ENCODE measurements at regions not wholly inside any gene's neighbourhood (a gene's known extent, or its start where the extent isn't known, plus 50 kb on each side); places are given as distances from the start of the nearest gene placed in this dataset.

DNA sequence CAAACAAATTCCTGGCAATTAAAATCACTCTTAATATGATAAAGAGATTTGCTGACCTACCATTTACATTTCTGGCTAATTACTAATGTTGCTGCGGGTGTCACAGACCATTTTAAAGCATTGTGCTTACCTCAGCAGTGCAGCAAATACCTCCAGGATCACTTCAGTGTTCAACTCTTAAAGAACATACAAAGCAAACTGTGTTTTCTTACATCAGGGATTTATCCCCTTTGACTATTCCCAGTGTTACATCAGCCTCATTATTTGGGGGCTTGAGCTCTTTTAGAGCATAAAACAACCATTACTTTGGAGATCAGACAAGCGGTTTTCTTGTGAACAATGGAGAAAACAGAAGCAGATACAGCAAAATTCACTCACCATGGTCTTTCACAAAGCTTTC is 185.4 kb downstream of the LYPLAL1 start:
- no peak for TF ChIP-seq POLR2A (IDR thresholded peaks at IDR 0.05)
- TF ChIP-seq, protein P1, sequence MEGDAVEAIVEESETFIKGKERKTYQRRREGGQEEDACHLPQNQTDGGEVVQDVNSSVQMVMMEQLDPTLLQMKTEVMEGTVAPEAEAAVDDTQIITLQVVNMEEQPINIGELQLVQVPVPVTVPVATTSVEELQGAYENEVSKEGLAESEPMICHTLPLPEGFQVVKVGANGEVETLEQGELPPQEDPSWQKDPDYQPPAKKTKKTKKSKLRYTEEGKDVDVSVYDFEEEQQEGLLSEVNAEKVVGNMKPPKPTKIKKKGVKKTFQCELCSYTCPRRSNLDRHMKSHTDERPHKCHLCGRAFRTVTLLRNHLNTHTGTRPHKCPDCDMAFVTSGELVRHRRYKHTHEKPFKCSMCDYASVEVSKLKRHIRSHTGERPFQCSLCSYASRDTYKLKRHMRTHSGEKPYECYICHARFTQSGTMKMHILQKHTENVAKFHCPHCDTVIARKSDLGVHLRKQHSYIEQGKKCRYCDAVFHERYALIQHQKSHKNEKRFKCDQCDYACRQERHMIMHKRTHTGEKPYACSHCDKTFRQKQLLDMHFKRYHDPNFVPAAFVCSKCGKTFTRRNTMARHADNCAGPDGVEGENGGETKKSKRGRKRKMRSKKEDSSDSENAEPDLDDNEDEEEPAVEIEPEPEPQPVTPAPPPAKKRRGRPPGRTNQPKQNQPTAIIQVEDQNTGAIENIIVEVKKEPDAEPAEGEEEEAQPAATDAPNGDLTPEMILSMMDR (IDR thresholded peaks at IDR 0.05), result no peak
